Right lobe of liver (tissue), 6 donors: ENCODE measurements at regions not wholly inside any gene's neighbourhood (a gene's known extent, or its start where the extent isn't known, plus 50 kb on each side); places are given as distances from the start of the nearest gene placed in this dataset.

Experiments used
- ATAC-seq, 4 donors: fragments of 200-7000 bp; cut with Tn5 transposase; one replicate each; pipeline ENCODE4 v1.9.1; 2020; ENCODE audit warnings: mild to moderate bottlenecking in 4 of 4, moderate library complexity in 4 of 4
- DNase-seq, 3 donors: peaks; one replicate each; pipeline ENCODE4 v3.0.0-alpha.2; 2020
- H3K27ac ChIP-seq, 3 donors: fragments of 200-600 bp; one replicate each; pipeline ENCODE4 v1.8.0; 2022
- H3K27me3 ChIP-seq, 2 donors: fragments of 200-600 bp; one replicate each; pipeline ENCODE4 v1.8.0; 2022
- H3K36me3 ChIP-seq, 4 donors: fragments of 200-600 bp; sonication (generic) in 1 of 4; one replicate each; pipeline versions ENCODE4 v1.5.1 to v1.8.0; 2017 to 2022; ENCODE audit warnings: control low read depth in 1 of 4
- H3K4me1 ChIP-seq, 4 donors: fragments of 200-600 bp; sonication (generic) in 1 of 4; one replicate each; pipeline versions ENCODE4 v1.5.1 to v1.8.0; 2017 to 2022; ENCODE audit warnings: control low read depth in 1 of 4
- H3K4me3 ChIP-seq, 3 donors: fragments of 200-600 bp; one replicate each; pipeline ENCODE4 v1.8.0; 2022
- H3K9me3 ChIP-seq, 4 donors: fragments of 200-600 bp; sonication (generic) in 1 of 4; one replicate each; pipeline versions ENCODE4 v1.5.1 to v1.8.0; 2017 to 2022; ENCODE audit warnings: control low read depth in 1 of 4
- POLR2A ChIP-seq: fragments of 450-650 bp; IDR thresholded peaks from one replicate; pipeline ENCODE4 v1.6.1; 2017; ENCODE audit warnings: antibody characterized with exemption, mild to moderate bottlenecking
- WGBS: methylation state at CpG from one replicate; pipeline ENCODE4 v1.1.6; 2018; ENCODE audit warnings: low coverage, low lambda C conversion rate; ENCODE audit not compliant: insufficient coverage; ENCODE audit errors: missing lambda C conversion rate; 5-methylcytosine and 5-hydroxymethylcytosine counted together
- intact Hi-C, 2 donors: fragments of 100-400 bp; cut with DNase I; formaldehyde crosslinking; loops; one replicate each; pipeline versions ENCODE4 v1.11.2 to v1.14.1; 2022
- TF ChIP-seq, protein P1 (sequence below), 4 donors: fragments of 200-600 bp in 3 of 4; fragments of 450-650 bp in 1 of 4; IDR thresholded peaks; one replicate each; pipeline versions ENCODE4 v1.5.1 to v1.8.0; 2016 to 2022; ENCODE audit warnings: antibody characterized with exemption in 4 of 4, mild to moderate bottlenecking in 2 of 4
- donor health status: DM: no; HTN: yes; CAD: no.
- donor health status: DM: no; HTN: no; CAD: no.
- donor health status: DM: no; HTN: no; CAD: no.
- donor health status: DM: no; HTN: yes; CAD: no.
- donor health status: DM: no; HTN: yes; CAD: no.

DNA sequence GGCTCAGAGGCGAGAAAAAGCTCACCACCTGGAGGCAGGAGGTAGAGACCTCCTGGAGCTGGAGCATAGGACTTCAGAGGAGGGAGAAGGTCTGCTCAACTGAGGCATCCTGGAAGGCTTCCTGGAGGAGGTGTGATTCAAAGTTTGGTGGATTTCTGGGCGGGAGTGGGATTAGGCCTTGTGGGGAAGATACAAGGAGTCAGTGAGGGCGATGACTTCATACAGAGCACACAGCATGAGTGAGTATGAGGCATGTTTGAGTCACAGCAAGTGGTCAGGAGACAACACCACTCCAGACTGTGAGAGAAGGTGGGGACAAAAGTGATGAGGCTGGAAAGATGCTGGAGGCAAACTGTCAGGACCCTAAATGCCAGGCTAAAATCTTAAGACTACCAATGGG lies 77.6 kb downstream of the MATN1 start:
- Histone ChIP-seq H3K36me3 (no peaks in the 10 kb centered on the region), H3K4me3 (no peak overlapping the region), H3K9me3 (no peaks in the 10 kb centered on the region), H3K27me3 (no peaks in the 10 kb centered on the region), H3K27ac (no peak overlapping the region), H3K4me1 (no peaks in the 10 kb centered on the region)
- no peak for DNase-seq
- WGBS, result 58% methylated on average over 3 of the region's 3 CpGs
- TF ChIP-seq, protein P1, sequence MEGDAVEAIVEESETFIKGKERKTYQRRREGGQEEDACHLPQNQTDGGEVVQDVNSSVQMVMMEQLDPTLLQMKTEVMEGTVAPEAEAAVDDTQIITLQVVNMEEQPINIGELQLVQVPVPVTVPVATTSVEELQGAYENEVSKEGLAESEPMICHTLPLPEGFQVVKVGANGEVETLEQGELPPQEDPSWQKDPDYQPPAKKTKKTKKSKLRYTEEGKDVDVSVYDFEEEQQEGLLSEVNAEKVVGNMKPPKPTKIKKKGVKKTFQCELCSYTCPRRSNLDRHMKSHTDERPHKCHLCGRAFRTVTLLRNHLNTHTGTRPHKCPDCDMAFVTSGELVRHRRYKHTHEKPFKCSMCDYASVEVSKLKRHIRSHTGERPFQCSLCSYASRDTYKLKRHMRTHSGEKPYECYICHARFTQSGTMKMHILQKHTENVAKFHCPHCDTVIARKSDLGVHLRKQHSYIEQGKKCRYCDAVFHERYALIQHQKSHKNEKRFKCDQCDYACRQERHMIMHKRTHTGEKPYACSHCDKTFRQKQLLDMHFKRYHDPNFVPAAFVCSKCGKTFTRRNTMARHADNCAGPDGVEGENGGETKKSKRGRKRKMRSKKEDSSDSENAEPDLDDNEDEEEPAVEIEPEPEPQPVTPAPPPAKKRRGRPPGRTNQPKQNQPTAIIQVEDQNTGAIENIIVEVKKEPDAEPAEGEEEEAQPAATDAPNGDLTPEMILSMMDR (IDR thresholded peaks at IDR 0.05), result no peak
- no peak for TF ChIP-seq POLR2A
- ATAC-seq, result no peak
- intact Hi-C loops, result no loop called here

DNA sequence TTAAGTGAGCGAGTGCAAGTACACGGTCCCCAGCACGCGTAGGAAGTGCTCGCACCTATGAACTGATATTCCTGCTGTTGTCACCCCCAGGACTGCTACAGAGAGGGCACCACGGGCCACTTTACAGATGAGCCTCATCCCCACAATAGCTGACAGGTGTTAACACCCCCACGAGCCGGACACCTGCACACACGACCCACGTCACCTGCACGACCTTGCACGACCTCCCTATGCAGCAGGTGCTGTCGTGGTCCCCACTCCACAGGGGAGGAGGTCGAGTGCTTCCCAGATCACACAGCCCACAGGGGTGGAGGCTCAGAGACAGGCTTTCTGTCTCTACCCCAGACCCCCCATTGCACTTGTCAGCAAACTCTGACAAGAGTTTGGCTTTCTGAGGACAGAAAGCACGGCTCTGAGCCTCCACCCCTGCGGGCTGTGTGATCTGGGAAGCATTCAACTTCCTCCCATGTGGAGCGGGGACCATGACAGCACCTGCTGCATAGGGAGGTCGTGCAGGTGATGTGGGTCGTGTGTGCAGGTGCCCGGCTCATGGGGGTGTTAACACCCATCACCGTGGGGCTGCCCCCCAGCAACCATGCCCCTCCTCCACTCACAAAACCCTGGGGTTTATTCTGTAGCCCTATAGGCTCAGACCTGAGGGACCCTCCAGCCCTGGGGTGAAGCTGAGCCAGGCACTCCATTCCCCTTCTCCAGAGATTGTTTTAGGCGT lies 80.8 kb downstream of the MATN1 start:
- no peak for TF ChIP-seq POLR2A
- TF ChIP-seq, protein P1 (IDR thresholded peaks at IDR 0.05), result no peak
- no peaks in the 10 kb centered on the region for H3K27me3 ChIP-seq

DNA sequence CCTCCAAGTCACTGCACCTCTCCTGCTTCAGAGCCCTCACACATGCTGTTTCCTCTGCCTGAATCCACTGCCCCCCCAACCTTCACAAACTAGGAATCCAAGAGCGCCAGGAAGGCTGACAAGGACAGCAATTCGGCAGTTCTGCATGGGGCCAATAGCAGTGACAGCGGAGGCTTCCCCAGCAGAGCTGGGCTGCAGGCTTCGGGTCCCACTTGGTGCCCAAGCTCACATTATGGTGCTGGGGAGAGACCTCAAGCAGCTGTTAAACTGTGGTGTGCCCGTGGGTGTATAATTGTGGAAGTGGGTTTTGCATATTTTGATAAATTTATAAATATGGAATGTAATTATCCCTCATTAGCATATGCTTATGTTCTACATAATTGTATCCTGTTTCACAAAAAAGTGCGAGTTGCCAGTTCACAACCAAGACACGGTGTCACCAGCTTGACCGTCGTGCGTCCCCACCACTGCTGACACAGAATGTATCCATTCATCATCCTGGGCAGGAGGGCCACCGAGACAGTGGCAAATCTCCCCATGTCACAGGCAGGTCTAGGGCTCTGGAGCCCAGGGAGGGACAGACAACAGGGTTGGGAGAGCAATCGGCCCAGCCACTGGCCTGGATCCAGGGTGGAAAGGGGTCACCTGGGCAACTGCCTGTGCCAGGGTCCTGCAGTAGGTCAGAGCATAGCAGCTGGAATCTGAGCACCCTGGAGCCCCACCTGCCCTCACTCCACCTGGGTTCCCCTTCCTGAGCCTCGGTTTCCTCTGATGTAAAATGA lies 81.6 kb downstream of the MATN1 start:
- no peak overlapping the region for H3K27ac ChIP-seq
- H3K4me1 ChIP-seq, result no peaks in the 10 kb centered on the region
- 52% methylated on average over 11 of the region's 13 CpGs for WGBS
- H3K36me3 ChIP-seq, result no peaks in the 10 kb centered on the region
- H3K9me3 ChIP-seq, result no peaks in the 10 kb centered on the region
- no peak for ATAC-seq
- TF ChIP-seq, protein P1 (IDR thresholded peaks at IDR 0.05), result no peak
- no peak for TF ChIP-seq POLR2A
- intact Hi-C loops, result no loop called here
- peak in 1 of 3 donors; percentile 30 for DNase-seq
- no peaks in the 10 kb centered on the region for H3K27me3 ChIP-seq
- H3K4me3 ChIP-seq, result no peak overlapping the region

More for the DNA sequence above, 80.8 kb downstream of the MATN1 start:
- no peaks in the 10 kb centered on the region for H3K4me1 ChIP-seq
- DNase-seq (peak in 1 of 3 donors; percentile 39), ATAC-seq (no peak)
- H3K27ac ChIP-seq, result no peak overlapping the region
- intact Hi-C loops, result no loop called here
- WGBS, result 63% methylated on average over 14 of the region's 22 CpGs
- H3K36me3 ChIP-seq, result no peaks in the 10 kb centered on the region
- H3K4me3 ChIP-seq, result no peak overlapping the region
- no peaks in the 10 kb centered on the region for H3K9me3 ChIP-seq

DNA sequence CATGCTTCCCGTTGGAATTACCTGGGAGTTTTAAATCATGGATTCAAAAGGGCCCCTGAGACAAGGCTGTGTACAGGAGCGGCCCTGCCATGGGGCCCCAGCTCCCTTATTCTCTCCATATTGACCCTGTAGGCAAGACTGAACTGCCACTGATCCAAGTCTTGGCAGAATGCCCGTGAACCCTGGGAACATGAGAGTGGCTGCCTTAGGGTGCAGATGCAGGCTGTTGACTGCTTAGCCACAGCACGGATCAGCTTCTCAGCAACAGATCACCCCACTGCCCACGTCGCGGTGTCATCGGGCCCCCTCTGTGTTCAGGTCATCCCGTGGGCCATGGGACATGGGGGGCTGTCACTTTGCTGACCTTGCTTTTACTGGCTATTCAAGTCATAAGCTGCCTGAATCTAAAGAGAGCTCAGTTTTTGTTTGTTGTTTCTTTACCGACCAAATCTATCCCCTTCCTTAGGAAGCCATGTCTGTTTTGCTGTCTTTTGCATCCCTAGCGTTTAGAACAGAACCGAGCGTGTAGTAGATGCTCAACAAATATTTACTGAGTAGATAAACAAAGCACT lies 83.4 kb downstream of the MATN1 start:
- ATAC-seq (no peak), DNase-seq (peak in 1 of 3 donors; percentile 9)
- Histone ChIP-seq H3K27me3 (no peaks in the 10 kb centered on the region), H3K4me1 (no peaks in the 10 kb centered on the region), H3K4me3 (no peak overlapping the region), H3K9me3 (no peaks in the 10 kb centered on the region), H3K27ac (no peak overlapping the region), H3K36me3 (no peaks in the 10 kb centered on the region)
- intact Hi-C loops, result no loop called here
- no peak for TF ChIP-seq POLR2A
- TF ChIP-seq, protein P1 (IDR thresholded peaks at IDR 0.05), result no peak
- 45% methylated on average over 7 of the region's 13 CpGs for WGBS
